Keratinocyte (primary cell): ENCODE measurements at regions not wholly inside any gene's neighbourhood (a gene's known extent, or its start where the extent isn't known, plus 50 kb on each side); places are given as distances from the start of the nearest gene placed in this dataset.

Experiments
- EZH2 ChIP-seq: IDR thresholded peaks from one replicate; pipeline ENCODE4 v1.6.1; 2012; ENCODE audit warnings: inconsistent platforms, mild to moderate bottlenecking, low read length, moderate library complexity
- TF ChIP-seq, protein P1 (sequence below), 3 experiments: IDR thresholded peaks in 1 of 3; conservative IDR thresholded peaks in 1 of 3; optimal IDR thresholded peaks in 1 of 3; 2 replicates in 2 of 3; 3 replicates in 1 of 3; pipeline versions ENCODE3 to v1.5.1; 2011; ENCODE audit warnings: low read length in 3 of 3, mild to moderate bottlenecking in 3 of 3, moderate library complexity in 2 of 3, control low read depth in 1 of 3, inconsistent platforms in 1 of 3; ENCODE audit not compliant: insufficient read depth in 2 of 3; ENCODE audit errors: extremely low read depth in 1 of 3

DNA sequence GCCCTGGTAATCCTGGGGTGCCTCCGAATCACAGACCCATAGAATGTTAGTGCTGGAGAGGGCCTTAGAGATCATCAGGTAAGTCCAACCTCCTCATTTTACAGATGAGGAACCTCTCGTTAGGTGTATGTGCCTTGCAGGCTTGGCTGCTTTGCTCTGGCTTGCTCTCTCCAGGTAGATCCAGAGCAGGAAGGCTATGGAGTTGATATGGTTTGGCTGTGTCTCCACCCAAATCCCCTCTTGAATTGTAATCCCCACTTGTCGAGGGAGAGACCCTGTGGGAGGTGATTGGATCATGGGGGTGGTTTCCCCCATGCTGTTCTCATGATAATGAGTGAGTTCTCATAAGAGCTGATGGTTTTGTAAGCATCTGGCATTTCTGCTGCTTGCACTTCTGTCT, 186.0 kb upstream of the PLXNA2 start:
- TF ChIP-seq EZH2 = no peak
- TF ChIP-seq, protein P1, sequence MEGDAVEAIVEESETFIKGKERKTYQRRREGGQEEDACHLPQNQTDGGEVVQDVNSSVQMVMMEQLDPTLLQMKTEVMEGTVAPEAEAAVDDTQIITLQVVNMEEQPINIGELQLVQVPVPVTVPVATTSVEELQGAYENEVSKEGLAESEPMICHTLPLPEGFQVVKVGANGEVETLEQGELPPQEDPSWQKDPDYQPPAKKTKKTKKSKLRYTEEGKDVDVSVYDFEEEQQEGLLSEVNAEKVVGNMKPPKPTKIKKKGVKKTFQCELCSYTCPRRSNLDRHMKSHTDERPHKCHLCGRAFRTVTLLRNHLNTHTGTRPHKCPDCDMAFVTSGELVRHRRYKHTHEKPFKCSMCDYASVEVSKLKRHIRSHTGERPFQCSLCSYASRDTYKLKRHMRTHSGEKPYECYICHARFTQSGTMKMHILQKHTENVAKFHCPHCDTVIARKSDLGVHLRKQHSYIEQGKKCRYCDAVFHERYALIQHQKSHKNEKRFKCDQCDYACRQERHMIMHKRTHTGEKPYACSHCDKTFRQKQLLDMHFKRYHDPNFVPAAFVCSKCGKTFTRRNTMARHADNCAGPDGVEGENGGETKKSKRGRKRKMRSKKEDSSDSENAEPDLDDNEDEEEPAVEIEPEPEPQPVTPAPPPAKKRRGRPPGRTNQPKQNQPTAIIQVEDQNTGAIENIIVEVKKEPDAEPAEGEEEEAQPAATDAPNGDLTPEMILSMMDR (optimal IDR thresholded peaks at IDR 0.05 in 1 of 3, IDR thresholded peaks at IDR 0.05 in 1 of 3, conservative IDR thresholded peaks at IDR 0.05 in 1 of 3; ENCODE audit: extremely low read depth in 1 of 3, insufficient read depth in 2 of 3, low read length in 3 of 3) = no peak
